Kidney capillary endothelial cell (primary cell): ENCODE measurements at regions not wholly inside any gene's neighbourhood (a gene's known extent, or its start where the extent isn't known, plus 50 kb on each side); places are given as distances from the start of the nearest gene placed in this dataset.
"Not testable (repeated sequence)": the region's sequence is repeated elsewhere in the genome, so short reads cannot be mapped to it uniquely, and the experiment has no call there.

ENCODE experiments used
- DNase-seq: peaks from one replicate; pipeline ENCODE4 v3.0.0-alpha.2; 2018; ENCODE audit warnings: low spot score

DNA sequence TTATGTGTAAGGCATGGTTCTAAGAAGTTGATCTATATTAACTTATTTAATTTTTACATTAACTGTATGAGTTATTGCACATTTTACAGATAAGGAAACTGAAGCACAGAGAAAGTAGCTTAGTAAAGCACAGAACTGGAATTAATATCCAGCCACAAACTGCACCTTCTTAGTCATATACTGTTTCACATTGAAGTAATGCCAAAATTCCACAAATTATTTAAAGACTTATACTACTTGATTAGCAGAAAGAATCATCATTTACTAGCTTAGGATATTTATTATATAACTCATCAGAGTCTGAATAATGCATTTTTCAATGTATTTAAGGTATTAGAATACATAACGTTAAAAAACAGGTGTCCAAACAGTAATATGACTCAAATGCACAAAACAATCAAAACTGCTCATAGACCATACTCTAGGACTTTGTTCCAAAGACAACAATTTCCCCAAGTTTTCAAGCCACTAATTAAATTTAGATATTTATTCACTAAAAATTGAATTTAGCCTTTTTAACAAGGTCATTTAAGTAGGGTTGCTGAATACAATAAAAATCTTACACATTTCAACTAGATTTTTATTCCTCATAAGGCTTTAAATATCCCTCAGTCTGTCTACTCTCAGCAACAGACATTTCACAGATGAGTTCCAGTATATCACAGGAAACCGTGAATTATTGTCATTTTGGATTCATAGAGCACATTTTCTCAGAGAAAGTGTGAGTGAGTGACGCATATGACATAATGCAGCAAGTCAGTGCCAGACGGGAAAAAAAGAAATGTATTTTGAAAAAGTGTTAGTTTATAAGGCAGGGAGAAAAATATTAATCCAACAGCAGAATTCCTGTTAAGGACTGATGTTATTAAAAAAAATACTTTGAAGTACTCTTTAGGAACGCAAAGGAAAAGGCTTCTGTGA, 782.5 kb downstream of the TMTC2 start:
- no peak for DNase-seq

DNA sequence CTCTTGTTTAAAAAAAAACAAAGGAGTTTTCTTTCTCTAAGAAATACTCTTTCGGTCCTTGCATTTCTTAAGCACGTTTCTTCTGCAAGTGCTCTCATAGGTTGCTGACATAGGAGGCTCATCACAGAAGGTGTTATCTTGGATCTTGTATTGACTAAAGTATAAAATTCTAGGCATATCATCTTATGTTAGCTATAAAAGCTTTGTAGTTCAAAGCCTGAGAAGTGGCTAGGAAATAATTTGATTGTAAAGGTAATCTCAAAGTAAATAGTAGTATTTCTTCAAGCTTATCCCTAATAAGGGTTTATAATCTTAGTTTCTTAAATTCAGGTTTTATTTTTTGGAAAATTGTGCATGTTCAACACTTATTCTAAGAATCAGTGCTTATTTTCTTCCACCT, 778.9 kb downstream of the TMTC2 start:
- DNase-seq = no peak

DNA sequence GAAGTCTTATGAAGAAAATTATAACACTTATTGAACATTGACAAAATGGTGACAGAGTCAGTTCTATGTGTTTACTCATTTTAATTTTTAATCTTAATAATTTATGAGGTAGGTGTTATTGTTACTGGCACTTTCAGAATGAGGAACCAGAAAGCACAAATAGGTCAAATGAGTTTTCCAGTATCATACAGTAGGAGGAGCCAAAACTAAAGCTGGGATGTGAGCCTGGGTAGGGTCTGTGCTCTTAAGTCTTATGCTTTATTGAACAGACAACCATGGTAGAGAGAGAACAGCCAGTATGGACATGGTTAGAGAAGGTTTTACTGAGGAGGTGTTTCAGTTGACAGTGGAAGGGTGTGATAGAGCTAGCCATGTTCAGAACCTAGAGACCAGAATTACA, 775.7 kb downstream of the TMTC2 start:
- DNase-seq = no peak

DNA sequence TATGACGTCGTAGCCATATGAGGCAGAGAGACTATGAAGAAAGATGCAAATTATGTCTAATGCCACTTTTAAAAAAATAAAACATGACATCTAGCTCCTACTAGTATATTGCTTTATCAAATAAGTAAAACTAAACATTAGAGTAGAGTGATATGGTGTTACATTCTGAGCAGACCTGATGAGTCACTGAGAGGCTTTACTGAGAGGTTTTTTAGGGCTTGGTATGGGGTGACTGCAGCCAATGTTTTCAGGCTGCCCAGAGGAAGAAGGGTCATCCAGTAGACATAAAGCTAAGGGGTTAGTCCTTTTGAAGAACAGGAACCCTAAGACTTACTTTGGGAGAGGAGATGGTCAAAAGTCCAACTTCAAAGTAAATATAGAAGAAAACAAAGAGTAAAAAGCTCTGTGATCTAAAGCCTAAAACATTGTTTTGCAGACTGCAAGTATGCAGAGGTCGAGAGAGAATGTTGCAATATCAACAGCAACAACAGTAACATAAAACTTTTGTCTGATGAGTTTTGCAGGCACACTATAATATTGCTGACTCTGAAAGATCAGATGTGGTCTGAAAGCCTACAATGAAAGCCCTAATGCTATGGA, 774.7 kb downstream of the TMTC2 start:
- DNase-seq = no peak

DNA sequence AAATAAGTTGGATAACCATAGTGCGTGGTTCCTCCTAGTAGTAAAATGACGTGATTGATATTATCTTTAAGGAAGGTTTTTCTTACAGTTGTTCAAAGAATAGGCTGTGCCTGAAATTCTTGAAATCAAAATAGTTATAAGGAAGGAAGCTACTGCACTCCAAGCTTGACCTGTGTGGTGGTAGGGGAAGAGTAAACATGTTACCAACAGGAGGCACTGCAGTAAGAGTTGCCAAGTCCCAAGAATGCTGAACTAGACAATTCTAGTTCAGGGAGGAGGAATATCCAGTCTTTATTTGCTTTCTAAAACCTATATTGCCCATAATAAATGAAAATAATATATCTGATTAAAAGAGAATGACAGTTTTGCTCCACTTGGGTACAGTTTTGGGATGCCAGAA, 764.5 kb downstream of the TMTC2 start:
- DNase-seq = no peak

DNA sequence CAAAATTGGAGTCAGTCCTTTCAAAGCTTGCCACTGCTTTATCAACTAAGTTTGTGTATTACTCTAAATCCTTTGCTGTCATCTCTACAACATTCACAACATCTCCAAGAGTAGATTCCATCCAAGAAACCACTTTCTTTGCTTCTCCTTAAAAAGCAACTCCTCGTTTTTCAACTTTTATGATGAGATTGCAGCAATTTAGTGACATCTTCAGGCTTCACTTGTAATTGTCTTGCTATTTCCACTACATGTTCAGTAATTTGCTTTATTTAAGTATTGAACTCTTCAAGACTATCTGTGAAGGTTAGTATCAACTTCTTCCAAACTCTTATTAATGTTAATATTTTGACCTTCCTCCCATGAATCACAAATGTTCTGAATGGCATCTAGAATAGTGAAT, 747.9 kb downstream of the TMTC2 start:
- DNase-seq = no peak

DNA sequence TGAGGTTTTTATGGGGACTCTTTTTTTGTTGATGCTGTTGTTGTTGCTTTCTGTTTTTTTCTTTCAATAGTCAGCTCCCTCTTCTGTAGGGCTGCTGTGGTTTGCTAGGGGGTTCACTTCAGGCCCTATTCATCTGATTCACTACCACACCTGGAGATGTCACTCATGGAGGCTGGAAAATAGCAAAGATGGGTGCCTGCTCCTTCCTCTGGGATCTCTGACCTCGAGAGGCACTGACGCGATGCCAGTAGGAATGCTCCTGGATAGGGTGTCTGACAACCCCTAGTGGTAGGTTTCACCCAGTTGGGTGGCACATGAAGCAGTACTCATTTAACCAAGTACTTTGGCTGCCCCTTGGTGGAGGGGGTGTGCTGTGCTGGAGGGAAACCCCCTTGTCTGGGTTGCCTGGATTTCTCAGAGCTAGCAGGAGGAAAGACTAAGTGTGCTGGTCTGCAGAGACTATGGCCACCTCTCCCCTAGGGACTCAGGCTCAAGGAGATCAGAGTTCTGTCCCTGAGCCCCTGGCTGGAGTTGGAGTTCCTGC, 745.5 kb downstream of the TMTC2 start:
- DNase-seq = no peak

DNA sequence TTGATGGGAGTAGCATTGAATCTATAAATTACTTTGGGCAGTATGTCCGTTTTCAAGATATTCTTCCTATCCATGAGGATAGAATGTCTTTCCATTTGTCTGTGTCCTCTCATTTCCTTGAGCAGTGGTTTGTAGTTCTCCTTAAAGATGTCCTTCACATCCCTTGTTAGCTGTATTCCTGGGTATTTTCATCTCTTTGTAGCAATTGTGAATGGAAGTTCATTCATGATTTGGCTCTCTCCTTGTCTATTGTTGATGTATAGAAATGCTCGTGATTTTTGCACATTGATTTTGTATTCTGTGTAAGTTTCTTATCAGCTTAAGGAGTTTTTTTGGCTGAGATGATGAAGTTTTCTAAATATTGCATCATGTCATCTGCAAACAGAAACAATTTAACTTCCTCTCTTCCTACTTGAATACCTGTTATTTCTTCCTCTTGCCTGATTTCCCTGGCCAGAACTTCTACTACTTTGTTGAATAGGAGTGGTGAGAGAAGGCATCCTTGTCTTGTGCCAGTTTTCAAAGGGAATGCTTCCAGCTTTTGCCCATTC, 741.0 kb downstream of the TMTC2 start:
- not testable (repeated sequence) for DNase-seq

DNA sequence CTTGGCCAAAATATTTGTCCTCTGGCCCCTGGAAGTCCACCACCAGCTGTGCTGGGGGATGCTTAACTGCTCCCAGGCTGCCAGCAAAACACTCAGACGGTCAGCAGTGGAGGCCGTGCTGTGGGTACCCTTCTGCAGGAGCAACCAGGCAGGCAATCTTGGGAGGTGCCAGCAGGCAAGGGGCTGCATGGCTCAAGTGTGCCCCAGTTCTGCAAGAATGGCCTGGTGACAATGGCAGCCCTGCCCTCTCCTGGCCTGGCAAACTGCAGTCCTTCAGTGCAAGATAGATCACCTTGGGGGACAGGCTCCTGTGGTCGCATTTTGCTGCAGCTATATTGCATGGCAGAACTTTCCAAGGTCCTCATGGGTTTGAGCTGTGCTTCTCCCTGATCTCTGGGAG, 728.3 kb downstream of the TMTC2 start:
- DNase-seq = no peak

DNA sequence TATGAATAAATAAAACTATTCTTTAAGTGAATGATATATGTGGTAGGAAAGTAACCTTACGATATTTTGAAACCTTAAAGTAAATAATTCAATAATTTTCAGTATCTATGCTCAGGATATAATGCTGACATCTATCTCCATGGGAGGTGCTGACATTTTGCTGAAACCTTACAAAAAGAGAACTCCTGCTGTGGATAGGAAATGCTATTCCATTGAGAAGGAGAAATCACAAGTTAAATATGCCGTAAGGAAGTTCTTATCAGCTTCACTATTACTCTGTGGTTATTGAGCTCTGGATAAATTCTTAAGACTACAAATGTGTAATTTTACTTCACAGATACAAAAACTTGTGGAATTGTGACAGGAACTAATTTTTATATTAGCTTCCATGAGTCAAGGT, 722.1 kb downstream of the TMTC2 start:
- DNase-seq = no peak

DNA sequence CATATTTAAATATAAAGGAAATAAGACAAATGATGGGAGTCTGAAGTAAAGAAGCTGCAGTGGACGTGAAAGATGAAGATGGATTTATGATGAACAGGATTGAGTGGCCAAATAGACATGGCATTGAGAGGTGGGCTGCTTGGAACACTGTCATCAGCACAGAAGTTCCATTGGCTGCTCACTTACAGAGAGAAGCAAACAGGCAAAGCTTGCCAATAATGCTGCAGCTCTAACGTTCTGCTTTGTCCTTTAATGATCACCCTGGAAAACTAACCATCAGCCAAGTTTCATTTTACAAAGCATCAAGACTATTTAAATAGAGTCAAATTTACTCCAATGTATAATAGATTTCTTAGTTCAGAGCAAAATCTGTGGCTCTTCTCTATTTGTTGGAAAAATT, 721.4 kb downstream of the TMTC2 start:
- DNase-seq = no peak

DNA sequence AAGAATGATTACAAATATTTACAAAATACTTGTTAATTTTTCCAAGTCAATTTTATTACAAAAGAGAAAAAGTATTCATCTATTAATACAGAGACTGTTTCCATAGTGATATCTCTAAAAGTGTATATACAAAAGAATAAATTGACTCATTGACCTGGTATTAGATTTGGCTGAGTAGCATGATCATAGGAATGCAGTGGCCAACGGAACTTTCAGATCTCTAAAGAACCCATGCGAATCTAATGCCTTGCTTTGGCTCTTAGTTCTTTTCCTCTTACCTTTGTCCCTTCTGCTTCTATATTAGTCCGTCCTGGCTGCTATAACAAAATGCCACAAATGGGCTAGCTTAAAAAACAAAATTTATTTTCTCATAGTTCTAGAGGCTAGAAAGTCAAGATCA, 717.8 kb downstream of the TMTC2 start:
- DNase-seq = no peak

DNA sequence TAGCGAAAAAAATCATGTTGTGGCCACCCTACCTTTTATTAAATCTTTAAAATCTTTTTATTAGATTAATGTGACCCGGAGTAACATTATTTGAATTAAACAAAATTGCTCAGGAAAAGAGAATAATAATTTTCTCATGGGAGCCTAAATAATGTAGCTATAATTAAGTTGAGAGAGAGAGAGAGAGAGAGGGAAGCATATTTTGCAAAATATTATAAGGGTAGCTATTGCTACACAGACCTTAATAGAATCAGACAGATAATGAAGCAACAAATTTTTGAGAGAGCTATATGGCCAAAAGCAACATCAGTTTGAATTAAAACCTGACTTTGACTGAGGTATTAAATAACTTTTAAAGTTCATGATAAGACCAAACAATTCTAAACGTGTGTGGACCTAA, 703.5 kb downstream of the TMTC2 start:
- no peak for DNase-seq

DNA sequence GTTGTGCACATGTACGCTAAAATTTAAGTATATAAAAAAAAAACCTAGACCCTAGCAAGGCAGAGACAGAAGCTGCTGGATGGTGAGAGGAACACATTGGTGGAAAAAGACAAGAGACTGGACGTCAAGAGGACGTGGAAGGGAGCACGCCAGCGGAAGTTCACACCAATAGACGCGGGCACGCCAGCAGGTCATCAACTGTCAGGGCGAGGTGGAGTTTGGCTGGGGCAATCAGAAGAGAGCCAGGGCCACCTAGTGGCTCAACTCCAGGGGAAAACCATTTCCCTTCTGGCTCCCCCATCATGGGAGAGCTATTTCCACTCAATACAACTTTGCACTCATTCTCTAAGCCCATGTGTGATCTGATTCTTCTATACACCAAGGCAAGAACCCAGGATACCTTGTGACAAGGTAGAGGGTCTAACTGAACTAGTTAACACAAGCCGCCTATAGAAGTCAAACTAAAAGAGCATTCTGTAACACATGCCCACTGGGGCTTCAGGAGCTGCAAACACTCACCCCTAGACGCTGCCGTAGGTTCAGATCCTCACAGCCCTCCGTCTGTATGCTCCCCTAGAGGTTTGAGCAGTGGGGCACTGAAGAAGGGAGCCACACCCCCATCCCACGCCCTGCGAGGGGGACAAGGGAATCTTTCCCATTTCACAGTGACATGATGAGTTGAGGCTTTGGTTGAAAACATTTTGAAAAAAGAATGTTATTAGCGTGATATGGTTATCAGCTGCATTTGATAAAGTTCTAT, 702.7 kb downstream of the TMTC2 start:
- DNase-seq = no peak

DNA sequence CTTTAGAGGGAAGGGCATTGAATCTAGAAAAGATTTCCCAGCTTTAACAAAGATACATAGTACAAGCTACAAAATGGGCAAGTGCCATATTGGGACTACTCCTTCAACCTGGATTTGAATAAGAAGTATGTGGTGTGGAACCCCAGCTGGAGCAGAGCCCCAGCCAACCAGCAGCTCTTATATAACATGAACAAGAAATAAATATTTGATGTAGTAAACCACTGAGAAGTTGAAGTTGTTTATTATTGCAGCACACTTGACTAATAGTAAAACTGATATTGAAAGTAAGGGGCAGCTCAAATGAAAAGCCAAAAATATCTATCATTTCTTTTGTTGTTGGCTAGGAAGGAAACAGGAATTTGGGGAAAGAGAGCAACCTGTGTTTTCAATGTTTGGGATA, 701.8 kb downstream of the TMTC2 start:
- no peak for DNase-seq

DNA sequence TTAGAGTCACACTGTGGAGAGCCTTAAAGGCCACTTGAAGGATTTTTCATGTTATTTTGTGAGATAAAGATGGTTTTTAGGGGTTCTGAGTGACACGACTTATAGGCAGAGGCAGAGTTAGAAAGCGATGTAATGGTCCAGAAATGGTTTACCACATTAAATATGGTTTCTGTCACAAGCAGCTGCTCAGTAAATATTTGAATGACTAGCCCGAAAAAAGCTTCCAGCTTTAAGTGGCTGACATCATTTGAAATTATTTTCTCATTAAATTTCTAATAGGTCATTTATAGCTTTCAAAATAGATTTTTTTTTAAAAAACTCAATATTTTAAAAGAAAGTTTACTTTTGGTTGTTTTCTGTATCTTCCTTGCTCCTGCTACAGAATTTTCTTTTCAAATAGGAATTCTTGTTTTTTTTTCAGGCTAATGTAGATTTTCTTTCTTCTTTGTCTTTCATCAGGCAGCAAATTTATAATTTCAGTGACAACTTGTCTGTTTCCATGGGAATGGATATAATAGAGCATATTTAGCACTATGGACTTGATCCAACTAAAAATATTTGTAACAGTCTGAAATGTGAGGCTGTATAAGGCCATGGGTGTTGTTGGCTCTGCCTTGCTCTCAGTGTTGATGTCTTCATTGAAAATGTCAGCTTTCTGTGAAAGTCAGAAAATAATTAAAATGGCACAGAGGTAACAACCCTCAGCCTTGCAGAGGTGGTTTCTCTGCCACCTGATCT, 700.0 kb downstream of the TMTC2 start:
- DNase-seq = no peak

DNA sequence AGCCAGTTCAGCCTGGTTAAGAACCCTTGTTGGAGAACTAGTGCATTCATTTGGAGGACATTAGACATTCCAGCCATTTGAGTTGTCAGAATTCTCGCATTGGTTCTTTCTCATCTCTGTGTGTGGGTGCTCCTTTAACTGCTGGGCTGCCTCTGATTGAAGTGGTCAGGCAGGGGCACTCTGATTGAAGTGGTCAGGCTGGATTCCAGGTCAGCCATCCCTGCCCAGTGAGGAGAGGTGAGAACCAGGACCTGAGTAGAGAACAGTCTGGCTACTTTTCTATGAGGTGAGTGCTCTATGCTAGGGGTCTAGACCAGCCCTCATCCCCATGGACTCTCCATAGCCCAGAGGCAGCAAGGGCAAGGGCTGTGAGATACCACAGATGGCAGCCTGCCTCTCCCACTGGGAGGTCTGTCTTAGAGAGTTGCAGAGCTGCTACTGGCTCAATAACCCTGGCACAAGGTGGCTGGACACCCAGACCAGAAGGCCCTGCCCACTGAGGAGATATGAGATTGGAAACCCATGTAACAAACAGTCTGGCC, 691.6 kb downstream of the TMTC2 start:
- no peak for DNase-seq

DNA sequence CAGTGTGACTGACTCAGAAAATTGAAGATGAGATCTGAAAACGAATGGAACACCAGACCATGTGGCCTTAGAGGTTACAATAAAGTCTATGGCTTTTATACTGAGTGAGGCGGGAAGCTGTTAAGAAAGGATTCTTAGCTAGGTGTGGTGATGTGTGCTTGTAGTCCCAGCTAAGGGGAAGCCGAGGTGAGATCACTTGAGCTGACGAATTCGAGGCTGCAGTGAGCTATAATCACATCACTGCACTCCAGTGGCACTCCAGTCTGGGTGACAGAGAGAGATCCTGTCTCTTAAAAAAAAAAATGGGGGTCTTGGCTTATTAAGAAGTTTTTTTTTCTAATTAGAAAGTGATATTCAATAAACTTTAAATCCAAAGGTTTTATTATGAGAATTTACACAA, 678.6 kb downstream of the TMTC2 start:
- no peak for DNase-seq

DNA sequence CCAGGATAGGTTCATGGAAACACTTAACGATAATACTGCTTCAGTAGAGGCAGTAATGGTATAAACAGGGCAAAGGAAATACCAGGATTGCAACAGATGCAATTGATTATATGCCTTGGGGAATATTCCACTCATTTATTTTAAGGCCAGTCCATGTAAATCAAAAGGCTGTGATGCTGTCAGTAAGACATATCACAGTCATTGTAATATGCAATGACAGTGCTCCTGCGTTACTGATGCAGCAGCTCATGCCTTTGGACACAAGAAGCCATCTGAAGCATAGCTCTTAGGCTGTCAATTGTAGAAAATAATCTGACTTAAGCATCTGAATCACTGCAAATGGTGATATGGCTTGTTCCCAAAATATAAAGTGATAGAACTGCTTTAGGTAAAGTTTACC, 674.8 kb downstream of the TMTC2 start:
- DNase-seq = no peak

DNA sequence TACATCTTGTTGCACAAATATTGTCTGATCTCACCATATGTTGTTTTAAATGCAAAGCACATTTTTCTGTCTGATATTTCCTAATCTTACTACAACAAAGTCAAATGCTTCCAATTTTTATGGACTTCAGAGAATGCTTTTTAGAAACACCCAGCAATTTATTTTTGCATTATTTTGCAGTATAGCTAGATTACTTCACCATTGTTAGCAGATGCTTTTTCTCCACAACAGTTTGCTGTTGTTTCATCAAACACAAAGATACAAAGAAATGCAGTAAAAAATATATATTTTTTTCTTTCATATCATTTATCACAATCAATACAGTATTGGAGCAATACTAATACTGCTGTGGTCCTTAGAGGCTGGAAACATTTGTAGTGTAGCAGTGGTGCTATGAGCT, 674.4 kb downstream of the TMTC2 start:
- DNase-seq = no peak

DNA sequence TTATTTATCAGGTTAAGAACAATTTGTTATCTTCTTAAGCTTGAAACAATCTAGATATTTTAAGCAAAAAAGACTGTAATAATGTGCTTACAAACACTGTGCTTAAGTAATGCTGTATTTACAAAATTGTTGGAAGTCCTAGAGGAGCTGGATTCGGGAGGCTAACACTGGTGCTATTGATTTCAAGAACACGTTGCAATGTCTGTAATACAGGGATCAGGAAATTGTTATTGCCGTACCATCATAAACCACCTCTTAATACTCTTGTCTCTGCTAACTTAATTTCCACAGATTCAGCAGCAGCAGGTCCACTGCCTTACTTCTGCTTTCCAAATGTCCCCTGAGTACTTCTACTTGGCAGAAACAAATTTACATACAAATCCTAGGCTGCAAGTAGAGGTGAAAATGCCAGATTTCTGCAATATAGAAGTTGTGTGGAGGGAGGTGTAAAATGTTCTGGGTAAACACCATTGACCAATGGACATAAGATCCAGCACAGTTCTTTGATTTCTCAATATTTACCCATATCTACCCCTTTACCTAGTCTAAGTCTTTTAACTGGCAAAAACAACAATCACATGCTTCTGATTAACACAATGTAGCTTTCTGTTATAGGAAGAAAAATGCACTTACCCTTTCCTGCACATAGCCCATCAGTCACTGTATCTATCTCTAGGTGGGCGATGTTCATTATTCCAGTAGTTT, 663.4 kb downstream of the TMTC2 start:
- DNase-seq = no peak
